GM12875 (cell line): ENCODE measurements at regions not wholly inside any gene's neighbourhood (a gene's known extent, or its start where the extent isn't known, plus 50 kb on each side); places are given as distances from the start of the nearest gene placed in this dataset.

Experiments used
- H3K4me3 ChIP-seq: one replicate; pipeline ENCODE4 v1.5.1; 2011; ENCODE audit warnings: low read depth, low read length, control low read depth
- CTCF ChIP-seq: IDR thresholded peaks from 2 replicates; pipeline ENCODE4 v1.5.1; 2011; ENCODE audit warnings: low read depth, mild to moderate bottlenecking, control low read depth, inconsistent platforms, low read length, moderate library complexity, borderline replicate concordance; ENCODE audit not compliant: insufficient read depth

GRCh38 chr6:14601490-14601889 lies 483.9 kb downstream of the CD83 start:
- TF ChIP-seq CTCF = no peak

GRCh38 chr6:14606353-14606752 lies 488.8 kb downstream of the CD83 start:
- H3K4me3 ChIP-seq = no peak overlapping the region
- TF ChIP-seq CTCF = no peak

More at GRCh38 chr6:14601490-14601889, 483.9 kb downstream of the CD83 start:
- no peak overlapping the region for H3K4me3 ChIP-seq

- no peak for TF ChIP-seq CTCF
- no peak overlapping the region for H3K4me3 ChIP-seq
Observed at GRCh38 chr6:14610141-14610540, 492.6 kb downstream of the CD83 start.

- no peak overlapping the region for H3K4me3 ChIP-seq
- TF ChIP-seq CTCF = no peak
Observed at GRCh38 chr6:14612016-14612980, 494.7 kb downstream of the CD83 start.

GRCh38 chr6:14614631-14615030 lies 497.1 kb downstream of the CD83 start:
- no peak for TF ChIP-seq CTCF

GRCh38 chr6:14616656-14617055 lies 499.1 kb downstream of the CD83 start:
- H3K4me3 ChIP-seq = no peak overlapping the region
- TF ChIP-seq CTCF = no peak

More at GRCh38 chr6:14614631-14615030, 497.1 kb downstream of the CD83 start:
- no peak overlapping the region for H3K4me3 ChIP-seq
